ENCODE measurements at regions not wholly inside any gene's neighbourhood (a gene's known extent, or its start where the extent isn't known, plus 50 kb on each side); places are given as distances from the start of the nearest gene placed in this dataset.

- H3K9ac ChIP-seq (ENCODE audit: low read depth in 1 of 2, low read length in 2 of 2) = no peak overlapping the region
- no peaks in the 10 kb centered on the region for H3K4me1 ChIP-seq (ENCODE audit: control insufficient read depth in 4 of 4, insufficient read depth in 4 of 4, low read length in 3 of 4)
- H3K4me3 ChIP-seq (ENCODE audit: low read depth in 1 of 3, low read length in 3 of 3) = no peak overlapping the region
- H3K36me3 ChIP-seq (ENCODE audit: control insufficient read depth in 4 of 4, insufficient read depth in 3 of 4, low read depth in 1 of 4, low read length in 3 of 4) = no peaks in the 10 kb centered on the region
- H3K27me3 ChIP-seq (ENCODE audit: control insufficient read depth in 4 of 4, insufficient read depth in 4 of 4, low read length in 3 of 4) = no peaks in the 10 kb centered on the region
- no peak overlapping the region for H3K27ac ChIP-seq (ENCODE audit: low read depth in 1 of 2, low read length in 2 of 2)
- WGBS = 70% methylated on average over 12 of the region's 12 CpGs
- no peak for TF ChIP-seq FOXA1 (IDR thresholded peaks at IDR 0.05)
- TF ChIP-seq HNF4G (IDR thresholded peaks at IDR 0.05) = no peak
- TF ChIP-seq GABPA (IDR thresholded peaks at IDR 0.05 in 1 of 2, conservative IDR thresholded peaks at IDR 0.05 in 1 of 2) = no peak
- TF ChIP-seq SP1 (IDR thresholded peaks at IDR 0.05) = no peak
- H3K9me3 ChIP-seq (ENCODE audit: control insufficient read depth in 4 of 4, low read length in 3 of 4) = peaks cover 0 to 4% (median 2%) of the 10 kb centered on the region in 4 donors
- DNase-seq (ENCODE audit: low spot score) = no peak
Observed at GRCh38 chr7:68691261-68692216, 906.7 kb upstream of the AUTS2 start.

- TF ChIP-seq CTCF (IDR thresholded peaks at IDR 0.05; ENCODE audit: low read depth, low read length, missing input control) (no peak), NR2F2 (IDR thresholded peaks at IDR 0.05) (no peak), HNF4G (IDR thresholded peaks at IDR 0.05) (no peak), FOXA2 (IDR thresholded peaks at IDR 0.05) (no peak), GABPA (IDR thresholded peaks at IDR 0.05 in 1 of 2, conservative IDR thresholded peaks at IDR 0.05 in 1 of 2) (no peak), ZBTB33 (IDR thresholded peaks at IDR 0.05) (no peak), REST (IDR thresholded peaks at IDR 0.05) (no peak), MAX (IDR thresholded peaks at IDR 0.05) (no peak), JUND (IDR thresholded peaks at IDR 0.05) (no peak), HNF4A (conservative IDR thresholded peaks at IDR 0.05) (no peak), EGR1 (IDR thresholded peaks at IDR 0.05; ENCODE audit: low read depth in 2 of 2) (no peak), RAD21 (IDR thresholded peaks at IDR 0.05) (no peak), TAF1 (conservative IDR thresholded peaks at IDR 0.05) (no peak), ATF3 (IDR thresholded peaks at IDR 0.05) (no peak), RXRA (IDR thresholded peaks at IDR 0.05) (no peak), SP1 (IDR thresholded peaks at IDR 0.05) (no peak), FOXA1 (IDR thresholded peaks at IDR 0.05) (no peak), YY1 (IDR thresholded peaks at IDR 0.05) (no peak)
- Histone ChIP-seq H3K27me3 (ENCODE audit: control insufficient read depth in 4 of 4, insufficient read depth in 4 of 4, low read length in 3 of 4) (no peaks in the 10 kb centered on the region), H3K27ac (ENCODE audit: low read depth in 1 of 2, low read length in 2 of 2) (no peak overlapping the region), H3K36me3 (ENCODE audit: control insufficient read depth in 4 of 4, insufficient read depth in 3 of 4, low read depth in 1 of 4, low read length in 3 of 4) (no peaks in the 10 kb centered on the region), H3K9me3 (ENCODE audit: control insufficient read depth in 4 of 4, low read length in 3 of 4) (peaks cover 0 to 4% (median 2%) of the 10 kb centered on the region in 4 donors), H3K9ac (ENCODE audit: low read depth in 1 of 2, low read length in 2 of 2) (no peak overlapping the region), H3K4me3 (ENCODE audit: low read depth in 1 of 3, low read length in 3 of 3) (no peak overlapping the region), H3K4me1 (ENCODE audit: control insufficient read depth in 4 of 4, insufficient read depth in 4 of 4, low read length in 3 of 4) (no peaks in the 10 kb centered on the region)
- DNase-seq (ENCODE audit: low spot score) = no peak
- 79% methylated on average over 4 of the region's 4 CpGs for WGBS
Observed at GRCh38 chr7:68692511-68692910, 905.8 kb upstream of the AUTS2 start.
